ENCODE measurements at regions not wholly inside any gene's neighbourhood (a gene's known extent, or its start where the extent isn't known, plus 50 kb on each side); places are given as distances from the start of the nearest gene placed in this dataset.

GRCh38 chrX:95585321-95585720, 1099.3 kb upstream of the DIAPH2 start:
- DNase-seq (ENCODE audit: low read depth): no peak

GRCh38 chrX:95612350-95612749, 1072.3 kb upstream of the DIAPH2 start:
- DNase-seq (ENCODE audit: low read depth): no peak

GRCh38 chrX:95622200-95622599, 1062.4 kb upstream of the DIAPH2 start:
- DNase-seq (ENCODE audit: low read depth): no peak

- no peak for DNase-seq (ENCODE audit: low read depth)
Observed at GRCh38 chrX:95626748-95627147, 1057.9 kb upstream of the DIAPH2 start.

GRCh38 chrX:95628796-95629195, 1055.8 kb upstream of the DIAPH2 start:
- no peak for DNase-seq (ENCODE audit: low read depth)

- DNase-seq (ENCODE audit: low read depth): no peak
Observed at GRCh38 chrX:95629737-95630136, 1054.9 kb upstream of the DIAPH2 start.

- DNase-seq (ENCODE audit: low read depth): no peak
Observed at GRCh38 chrX:95640226-95640625, 1044.4 kb upstream of the DIAPH2 start.

- DNase-seq (ENCODE audit: low read depth): no peak
Observed at GRCh38 chrX:95645738-95646137, 1038.9 kb upstream of the DIAPH2 start.

GRCh38 chrX:95662200-95662599, 1022.4 kb upstream of the DIAPH2 start:
- DNase-seq (ENCODE audit: low read depth): no peak

GRCh38 chrX:95666056-95666455, 1018.6 kb upstream of the DIAPH2 start:
- no peak for DNase-seq (ENCODE audit: low read depth)

- no peak for DNase-seq (ENCODE audit: low read depth)
Observed at GRCh38 chrX:95675011-95675410, 1009.6 kb upstream of the DIAPH2 start.

GRCh38 chrX:95675794-95676193, 1008.8 kb upstream of the DIAPH2 start:
- DNase-seq (ENCODE audit: low read depth): no peak

GRCh38 chrX:95678679-95679078, 1006.0 kb upstream of the DIAPH2 start:
- no peak for DNase-seq (ENCODE audit: low read depth)

- no peak for DNase-seq (ENCODE audit: low read depth)
Observed at GRCh38 chrX:95693365-95693764, 991.3 kb upstream of the DIAPH2 start.

- DNase-seq (ENCODE audit: low read depth): peak; percentile 11
Observed at GRCh38 chrX:95703696-95704095, 980.9 kb upstream of the DIAPH2 start.

GRCh38 chrX:95716841-95717240, 967.8 kb upstream of the DIAPH2 start:
- DNase-seq (ENCODE audit: low read depth): no peak

GRCh38 chrX:95718746-95719145, 965.9 kb upstream of the DIAPH2 start:
- DNase-seq (ENCODE audit: low read depth): no peak

- no peak for DNase-seq (ENCODE audit: low read depth)
Observed at GRCh38 chrX:95721011-95721410, 963.6 kb upstream of the DIAPH2 start.

GRCh38 chrX:95728446-95728845, 956.2 kb upstream of the DIAPH2 start:
- no peak for DNase-seq (ENCODE audit: low read depth)

GRCh38 chrX:95729401-95729800, 955.2 kb upstream of the DIAPH2 start:
- DNase-seq (ENCODE audit: low read depth): no peak

- DNase-seq (ENCODE audit: low read depth): no peak
Observed at GRCh38 chrX:95733426-95733825, 951.2 kb upstream of the DIAPH2 start.

- no peak for DNase-seq (ENCODE audit: low read depth)
Observed at GRCh38 chrX:95754411-95754810, 930.2 kb upstream of the DIAPH2 start.

- DNase-seq (ENCODE audit: low read depth): no peak
Observed at GRCh38 chrX:95760356-95760755, 924.3 kb upstream of the DIAPH2 start.

GRCh38 chrX:95762716-95763115, 921.9 kb upstream of the DIAPH2 start:
- no peak for DNase-seq (ENCODE audit: low read depth)

- peak; percentile 22 for DNase-seq (ENCODE audit: low read depth)
Observed at GRCh38 chrX:95764972-95765451, 919.6 kb upstream of the DIAPH2 start.

All from stromal cell of bone marrow (primary cell).